ENCODE measurements at regions not wholly inside any gene's neighbourhood (a gene's known extent, or its start where the extent isn't known, plus 50 kb on each side); places are given as distances from the start of the nearest gene placed in this dataset.
"Not testable (repeated sequence)": the region's sequence is repeated elsewhere in the genome, so short reads cannot be mapped to it uniquely, and the experiment has no call there.

GRCh38 chr4:186366326-186366725 is 100.3 kb downstream of the F11 start:
- no peak for TF ChIP-seq CTCF (IDR thresholded peaks at IDR 0.05; ENCODE audit: insufficient read depth, low read depth, low read length, missing control alignments)
- DNase-seq (ENCODE audit: low read depth): no peak
- H3K4me3 ChIP-seq (ENCODE audit: low read length): no peak overlapping the region

- DNase-seq (ENCODE audit: low read depth); H3K4me3 ChIP-seq (ENCODE audit: low read length): not testable (repeated sequence)
- TF ChIP-seq CTCF (IDR thresholded peaks at IDR 0.05; ENCODE audit: insufficient read depth, low read depth, low read length, missing control alignments): peak; percentile 8
Observed at GRCh38 chr4:186363038-186363437, 97.0 kb downstream of the F11 start.

- DNase-seq (ENCODE audit: low read depth): no peak
- TF ChIP-seq CTCF (IDR thresholded peaks at IDR 0.05; ENCODE audit: insufficient read depth, low read depth, low read length, missing control alignments): no peak
Observed at GRCh38 chr4:186360551-186360950, 94.6 kb downstream of the F11 start.

GRCh38 chr4:186351668-186352194 is 85.7 kb downstream of the F11 start:
- H3K4me3 ChIP-seq (ENCODE audit: low read length): no peak overlapping the region
- TF ChIP-seq CTCF (IDR thresholded peaks at IDR 0.05; ENCODE audit: insufficient read depth, low read depth, low read length, missing control alignments): no peak
- DNase-seq (ENCODE audit: low read depth): no peak

More at GRCh38 chr4:186360551-186360950, 94.6 kb downstream of the F11 start:
- H3K4me3 ChIP-seq (ENCODE audit: low read length): no peak overlapping the region

DNA sequence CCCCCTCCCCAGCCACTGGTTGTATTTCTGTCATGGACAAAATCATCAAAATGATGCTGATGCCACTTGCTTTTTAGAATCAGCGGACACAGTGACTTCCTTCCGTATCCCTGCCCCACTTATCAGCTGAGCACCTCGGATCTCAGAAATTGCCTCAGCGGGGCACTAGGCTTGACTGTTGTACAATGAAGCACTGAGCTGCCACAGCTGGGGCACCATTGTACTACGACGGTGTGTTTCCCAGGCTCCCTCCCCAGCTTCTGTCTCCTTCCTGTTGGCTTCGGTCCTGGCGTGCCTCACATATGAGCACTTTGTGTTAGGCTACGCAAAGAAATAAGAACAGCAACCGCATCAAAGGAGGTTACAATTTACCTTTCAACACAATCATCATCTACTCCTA is 82.4 kb downstream of the F11 start:
- no peak overlapping the region for H3K4me3 ChIP-seq (ENCODE audit: low read length)
- TF ChIP-seq CTCF (IDR thresholded peaks at IDR 0.05; ENCODE audit: insufficient read depth, low read depth, low read length, missing control alignments): no peak
- no peak for DNase-seq (ENCODE audit: low read depth)

DNA sequence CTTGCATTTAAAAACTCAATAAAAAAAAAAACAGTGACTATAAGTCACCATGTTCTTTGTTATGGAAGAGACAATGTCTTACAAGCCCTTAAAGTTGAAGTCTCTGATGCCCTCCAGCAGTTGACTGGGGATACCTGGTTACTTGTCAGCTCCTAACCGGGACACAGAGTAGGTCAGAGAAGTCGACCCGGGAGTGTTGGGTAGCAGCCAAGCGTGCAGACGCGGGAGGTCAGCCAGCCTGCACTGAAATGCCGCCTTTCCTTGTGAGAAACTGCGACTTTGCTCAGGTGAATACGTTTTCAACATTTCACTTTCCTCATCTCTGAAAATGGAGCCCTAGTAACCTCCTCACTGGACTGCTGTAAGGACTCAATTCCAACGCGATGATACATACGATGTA is 81.8 kb downstream of the F11 start:
- TF ChIP-seq CTCF (IDR thresholded peaks at IDR 0.05; ENCODE audit: insufficient read depth, low read depth, low read length, missing control alignments): no peak
- H3K4me3 ChIP-seq (ENCODE audit: low read length): no peak overlapping the region
- DNase-seq (ENCODE audit: low read depth): no peak

GRCh38 chr4:186345184-186345583 is 79.2 kb downstream of the F11 start:
- no peak overlapping the region for H3K4me3 ChIP-seq (ENCODE audit: low read length)
- TF ChIP-seq CTCF (IDR thresholded peaks at IDR 0.05; ENCODE audit: insufficient read depth, low read depth, low read length, missing control alignments): no peak
- DNase-seq (ENCODE audit: low read depth): no peak
